ENCODE measurements at regions not wholly inside any gene's neighbourhood (a gene's known extent, or its start where the extent isn't known, plus 50 kb on each side); places are given as distances from the start of the nearest gene placed in this dataset.

DNA sequence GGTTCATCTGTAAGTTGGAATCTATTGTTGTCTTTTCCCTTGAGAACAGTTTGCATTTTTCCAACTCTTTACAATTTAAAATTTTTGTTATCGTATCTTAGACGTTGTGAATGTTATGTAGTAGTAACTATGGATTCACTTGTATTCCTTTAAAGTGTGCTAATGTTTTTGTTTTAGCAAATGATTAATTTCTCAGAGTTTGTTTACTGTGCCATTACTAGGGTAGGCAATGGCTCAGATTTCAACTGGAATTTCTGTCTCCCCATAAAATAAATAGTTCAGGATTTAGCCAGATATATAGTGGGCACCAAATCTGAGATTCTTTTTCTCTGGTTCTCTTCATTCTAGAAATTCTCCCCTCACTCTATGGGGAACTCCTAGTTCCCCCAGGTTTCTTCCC is 896.5 kb downstream of the PLA2G4A start:
- no peak for ATAC-seq
- no peak for TF ChIP-seq CSRNP3 (CRISPR knock-in tag; IDR thresholded peaks at IDR 0.05)
- TF ChIP-seq, protein P1, sequence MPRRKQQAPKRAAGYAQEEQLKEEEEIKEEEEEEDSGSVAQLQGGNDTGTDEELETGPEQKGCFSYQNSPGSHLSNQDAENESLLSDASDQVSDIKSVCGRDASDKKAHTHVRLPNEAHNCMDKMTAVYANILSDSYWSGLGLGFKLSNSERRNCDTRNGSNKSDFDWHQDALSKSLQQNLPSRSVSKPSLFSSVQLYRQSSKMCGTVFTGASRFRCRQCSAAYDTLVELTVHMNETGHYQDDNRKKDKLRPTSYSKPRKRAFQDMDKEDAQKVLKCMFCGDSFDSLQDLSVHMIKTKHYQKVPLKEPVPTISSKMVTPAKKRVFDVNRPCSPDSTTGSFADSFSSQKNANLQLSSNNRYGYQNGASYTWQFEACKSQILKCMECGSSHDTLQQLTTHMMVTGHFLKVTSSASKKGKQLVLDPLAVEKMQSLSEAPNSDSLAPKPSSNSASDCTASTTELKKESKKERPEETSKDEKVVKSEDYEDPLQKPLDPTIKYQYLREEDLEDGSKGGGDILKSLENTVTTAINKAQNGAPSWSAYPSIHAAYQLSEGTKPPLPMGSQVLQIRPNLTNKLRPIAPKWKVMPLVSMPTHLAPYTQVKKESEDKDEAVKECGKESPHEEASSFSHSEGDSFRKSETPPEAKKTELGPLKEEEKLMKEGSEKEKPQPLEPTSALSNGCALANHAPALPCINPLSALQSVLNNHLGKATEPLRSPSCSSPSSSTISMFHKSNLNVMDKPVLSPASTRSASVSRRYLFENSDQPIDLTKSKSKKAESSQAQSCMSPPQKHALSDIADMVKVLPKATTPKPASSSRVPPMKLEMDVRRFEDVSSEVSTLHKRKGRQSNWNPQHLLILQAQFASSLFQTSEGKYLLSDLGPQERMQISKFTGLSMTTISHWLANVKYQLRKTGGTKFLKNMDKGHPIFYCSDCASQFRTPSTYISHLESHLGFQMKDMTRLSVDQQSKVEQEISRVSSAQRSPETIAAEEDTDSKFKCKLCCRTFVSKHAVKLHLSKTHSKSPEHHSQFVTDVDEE (CRISPR knock-in tag; IDR thresholded peaks at IDR 0.05): no peak
- no peak for TF ChIP-seq OSR1 (CRISPR knock-in tag; IDR thresholded peaks at IDR 0.05)

- no peak for TF ChIP-seq GLIS3 (CRISPR knock-in tag; IDR thresholded peaks at IDR 0.05)
- TF ChIP-seq BACH2 (CRISPR knock-in tag; IDR thresholded peaks at IDR 0.05; ENCODE audit: borderline replicate concordance): no peak
- no peak for TF ChIP-seq RARB (CRISPR knock-in tag; IDR thresholded peaks at IDR 0.05)
- no peak for TF ChIP-seq TCF4 (CRISPR knock-in tag; IDR thresholded peaks at IDR 0.05; ENCODE audit: borderline replicate concordance)
- TF ChIP-seq PPARA (CRISPR knock-in tag; IDR thresholded peaks at IDR 0.05; ENCODE audit: borderline replicate concordance): no peak
- no peak for TF ChIP-seq ESRRG (CRISPR knock-in tag; IDR thresholded peaks at IDR 0.05)
- TF ChIP-seq OSR1 (CRISPR knock-in tag; IDR thresholded peaks at IDR 0.05): no peak
- no peak for TF ChIP-seq ZFP3 (CRISPR knock-in tag; IDR thresholded peaks at IDR 0.05)
- TF ChIP-seq CSRNP3 (CRISPR knock-in tag; IDR thresholded peaks at IDR 0.05): no peak
- no peak for TF ChIP-seq CSDC2 (CRISPR knock-in tag; IDR thresholded peaks at IDR 0.05)
- TF ChIP-seq ZNF565 (CRISPR knock-in tag; conservative IDR thresholded peaks at IDR 0.05; ENCODE audit: low read depth): no peak
- TF ChIP-seq ZFP30 (CRISPR knock-in tag; IDR thresholded peaks at IDR 0.05): no peak
- TF ChIP-seq TOX (CRISPR knock-in tag; IDR thresholded peaks at IDR 0.05; ENCODE audit: borderline replicate concordance): no peak
- TF ChIP-seq POU6F1 (CRISPR knock-in tag; IDR thresholded peaks at IDR 0.05; ENCODE audit: borderline replicate concordance, low read depth): no peak
- no peak for TF ChIP-seq ISL1 (CRISPR knock-in tag; IDR thresholded peaks at IDR 0.05)
- no peak for TF ChIP-seq ZC3H10 (CRISPR knock-in tag; IDR thresholded peaks at IDR 0.05)
- TF ChIP-seq, protein P1 (CRISPR knock-in tag; IDR thresholded peaks at IDR 0.05): no peak
- no peak for TF ChIP-seq ARNTL (CRISPR knock-in tag; IDR thresholded peaks at IDR 0.05; ENCODE audit: borderline replicate concordance, low read depth)
- no peak for TF ChIP-seq ZNF70 (CRISPR knock-in tag; IDR thresholded peaks at IDR 0.05)
- no peak for TF ChIP-seq CREB5 (CRISPR knock-in tag; IDR thresholded peaks at IDR 0.05; ENCODE audit: low read depth)
- no peak for ATAC-seq
Observed at GRCh38 chr1:187733232-187733631, 904.5 kb downstream of the PLA2G4A start.

Measured in SK-N-SH treated with all-trans-retinoic acid at 6 μM for 48 hours (cell line).